ENCODE measurements at regions not wholly inside any gene's neighbourhood (a gene's known extent, or its start where the extent isn't known, plus 50 kb on each side); places are given as distances from the start of the nearest gene placed in this dataset.

GRCh38 chr1:188557053-188557452, 1728.3 kb downstream of the PLA2G4A start:
- Mint-ChIP-seq H3K4me1 (ENCODE audit: low read depth) (no peaks in the 10 kb centered on the region), H3K27me3 (no peaks in the 10 kb centered on the region), H3K9me3 (peaks cover 4% of the 10 kb centered on the region), H3K36me3 (ENCODE audit: low read depth) (no peaks in the 10 kb centered on the region), H3K4me3 (no peak overlapping the region), H3K27ac (no peak overlapping the region)
- H3K27me3 ChIP-seq (ENCODE audit: control insufficient read depth in 1 of 2, insufficient read depth in 2 of 2, low read length in 2 of 2): no peaks in the 10 kb centered on the region
- no peak overlapping the region for H3K27ac ChIP-seq (ENCODE audit: low read depth in 1 of 2, low read length in 2 of 2)
- ChIA-PET POLR2A (no interaction called here), CTCF (no interaction called here)
- H3K36me3 ChIP-seq (ENCODE audit: insufficient read depth, low read length): no peaks in the 10 kb centered on the region
- peaks cover 0 to 4% of the 10 kb centered on the region in 2 experiments for H3K9me3 ChIP-seq (ENCODE audit: control insufficient read depth in 1 of 2, insufficient read depth in 1 of 2, low read length in 2 of 2)
- DNase-seq (no peak), ATAC-seq (ENCODE audit: poor library complexity) (no peak)
- no peak overlapping the region for H3K4me3 ChIP-seq (ENCODE audit: low read length)
- intact Hi-C loops (cut with DNase I, micrococcal nuclease): no loop called here
- no peak for TF ChIP-seq CTCF (IDR thresholded peaks at IDR 0.05)
- H3K4me1 ChIP-seq (ENCODE audit: insufficient read depth, low read length): no peaks in the 10 kb centered on the region

- Mint-ChIP-seq H3K4me1 (ENCODE audit: low read depth) (no peaks in the 10 kb centered on the region), H3K9me3 (peaks cover 9% of the 10 kb centered on the region)
Measured at GRCh38 chr1:188582911-188583532, 1754.3 kb downstream of the PLA2G4A start.

GRCh38 chr1:188584119-188584518, 1755.4 kb downstream of the PLA2G4A start:
- Mint-ChIP-seq H3K9me3 (peaks cover 9% of the 10 kb centered on the region), H3K27ac (no peak overlapping the region), H3K4me1 (ENCODE audit: low read depth) (no peaks in the 10 kb centered on the region), H3K27me3 (no peaks in the 10 kb centered on the region), H3K36me3 (ENCODE audit: low read depth) (no peaks in the 10 kb centered on the region), H3K4me3 (no peak overlapping the region)
- no peaks in the 10 kb centered on the region for H3K4me1 ChIP-seq (ENCODE audit: insufficient read depth, low read length)
- ChIA-PET CTCF (no interaction called here), POLR2A (no interaction called here)
- ATAC-seq (ENCODE audit: poor library complexity) (no peak), DNase-seq (no peak)
- TF ChIP-seq CTCF (IDR thresholded peaks at IDR 0.05): no peak
- no peaks in the 10 kb centered on the region for H3K36me3 ChIP-seq (ENCODE audit: insufficient read depth, low read length)
- no peak overlapping the region for H3K4me3 ChIP-seq (ENCODE audit: low read length)
- intact Hi-C loops (cut with DNase I, micrococcal nuclease): no loop called here
- H3K27ac ChIP-seq (ENCODE audit: low read depth in 1 of 2, low read length in 2 of 2): no peak overlapping the region
- no peaks in the 10 kb centered on the region for H3K27me3 ChIP-seq (ENCODE audit: control insufficient read depth in 1 of 2, insufficient read depth in 2 of 2, low read length in 2 of 2)
- no peaks in the 10 kb centered on the region for H3K9me3 ChIP-seq (ENCODE audit: control insufficient read depth in 1 of 2, insufficient read depth in 1 of 2, low read length in 2 of 2)

More at GRCh38 chr1:188582911-188583532, 1754.3 kb downstream of the PLA2G4A start:
- ATAC-seq (ENCODE audit: poor library complexity) (no peak), DNase-seq (no peak)
- TF ChIP-seq CTCF (IDR thresholded peaks at IDR 0.05): no peak
- Histone ChIP-seq H3K27ac (ENCODE audit: low read depth in 1 of 2, low read length in 2 of 2) (no peak overlapping the region), H3K4me1 (ENCODE audit: insufficient read depth, low read length) (no peaks in the 10 kb centered on the region), H3K36me3 (ENCODE audit: insufficient read depth, low read length) (no peaks in the 10 kb centered on the region), H3K4me3 (ENCODE audit: low read length) (no peak overlapping the region), H3K27me3 (ENCODE audit: control insufficient read depth in 1 of 2, insufficient read depth in 2 of 2, low read length in 2 of 2) (no peaks in the 10 kb centered on the region), H3K9me3 (ENCODE audit: control insufficient read depth in 1 of 2, insufficient read depth in 1 of 2, low read length in 2 of 2) (no peaks in the 10 kb centered on the region)
- Mint-ChIP-seq H3K36me3 (ENCODE audit: low read depth) (no peaks in the 10 kb centered on the region), H3K4me3 (no peak overlapping the region), H3K27me3 (no peaks in the 10 kb centered on the region), H3K27ac (no peak overlapping the region)
- intact Hi-C loops (cut with DNase I, micrococcal nuclease): no loop called here
- ChIA-PET POLR2A (no interaction called here), CTCF (no interaction called here)
